HL-60 (cell line): ENCODE measurements at regions not wholly inside any gene's neighbourhood (a gene's known extent, or its start where the extent isn't known, plus 50 kb on each side); places are given as distances from the start of the nearest gene placed in this dataset.

Experiments
- DNase-seq, 2 experiments: peaks; one replicate each; pipeline ENCODE4 v3.0.0-alpha.2; 2010 to 2020; ENCODE audit warnings: low read depth in 1 of 2, low spot score in 1 of 2
- H3K27ac ChIP-seq: fragments of 250-450 bp; sonication (Bioruptor Pico); replicated peaks from 2 replicates; pipeline ENCODE4 v1.5.1; 2020; ENCODE audit warnings: mild to moderate bottlenecking, moderate library complexity
- H3K27me3 ChIP-seq: fragments of 250-450 bp; sonication (Bioruptor Pico); 2 replicates; pipeline ENCODE4 v1.5.1; 2021; ENCODE audit warnings: mild to moderate bottlenecking, moderate library complexity; ENCODE audit not compliant: insufficient read depth, poor library complexity, severe bottlenecking
- H3K4me3 ChIP-seq: replicated peaks from 2 replicates; pipeline ENCODE4 v1.5.1; 2011; ENCODE audit warnings: mild to moderate bottlenecking, control low read depth, low read length; ENCODE audit not compliant: insufficient read depth
- GABPA ChIP-seq: IDR thresholded peaks from 2 replicates; pipeline ENCODE4 v1.6.1; 2012; ENCODE audit warnings: low read depth
- POLR2AphosphoS5 ChIP-seq: IDR thresholded peaks from 2 replicates; pipeline ENCODE4 v1.6.1; 2012; ENCODE audit warnings: low read depth
- REST ChIP-seq: IDR thresholded peaks from 2 replicates; pipeline ENCODE4 v1.6.1; 2012; ENCODE audit warnings: low read depth; ENCODE audit not compliant: insufficient replicate concordance
- SPI1 ChIP-seq: IDR thresholded peaks from 2 replicates; pipeline ENCODE4 v1.6.1; 2012; ENCODE audit warnings: low read depth, mild to moderate bottlenecking, borderline replicate concordance
- TF ChIP-seq, protein P1 (sequence below): IDR thresholded peaks from one replicate; pipeline ENCODE4 v1.5.1; 2011; ENCODE audit warnings: low read length, control low read depth, inconsistent platforms; ENCODE audit not compliant: insufficient read depth

DNA sequence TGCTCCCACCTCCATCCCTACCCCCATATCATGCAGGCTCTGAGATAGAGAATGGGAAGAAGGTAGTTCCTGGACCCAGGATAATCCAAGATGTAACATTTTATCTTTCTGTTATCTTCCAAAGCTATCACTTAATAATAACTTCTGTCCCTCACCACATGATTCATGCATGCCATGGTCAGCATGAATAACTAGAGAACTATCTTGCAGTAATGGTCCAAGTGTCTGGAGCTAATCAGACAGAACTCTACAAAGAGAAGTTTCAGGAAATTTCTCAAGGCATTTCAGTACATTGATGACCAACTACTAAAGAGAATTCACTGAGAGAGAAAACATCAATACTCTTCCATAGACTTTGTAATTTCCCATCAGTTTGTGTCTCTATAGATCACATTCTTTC lies 1469.7 kb upstream of the PIK3C3 start:
- no peak for DNase-seq
- no peak overlapping the region for H3K4me3 ChIP-seq
- no peaks in the 10 kb centered on the region for H3K27me3 ChIP-seq
- H3K27ac ChIP-seq = no peak overlapping the region
- TF ChIP-seq GABPA (no peak), POLR2AphosphoS5 (no peak), REST (no peak), SPI1 (no peak)
- TF ChIP-seq, protein P1, sequence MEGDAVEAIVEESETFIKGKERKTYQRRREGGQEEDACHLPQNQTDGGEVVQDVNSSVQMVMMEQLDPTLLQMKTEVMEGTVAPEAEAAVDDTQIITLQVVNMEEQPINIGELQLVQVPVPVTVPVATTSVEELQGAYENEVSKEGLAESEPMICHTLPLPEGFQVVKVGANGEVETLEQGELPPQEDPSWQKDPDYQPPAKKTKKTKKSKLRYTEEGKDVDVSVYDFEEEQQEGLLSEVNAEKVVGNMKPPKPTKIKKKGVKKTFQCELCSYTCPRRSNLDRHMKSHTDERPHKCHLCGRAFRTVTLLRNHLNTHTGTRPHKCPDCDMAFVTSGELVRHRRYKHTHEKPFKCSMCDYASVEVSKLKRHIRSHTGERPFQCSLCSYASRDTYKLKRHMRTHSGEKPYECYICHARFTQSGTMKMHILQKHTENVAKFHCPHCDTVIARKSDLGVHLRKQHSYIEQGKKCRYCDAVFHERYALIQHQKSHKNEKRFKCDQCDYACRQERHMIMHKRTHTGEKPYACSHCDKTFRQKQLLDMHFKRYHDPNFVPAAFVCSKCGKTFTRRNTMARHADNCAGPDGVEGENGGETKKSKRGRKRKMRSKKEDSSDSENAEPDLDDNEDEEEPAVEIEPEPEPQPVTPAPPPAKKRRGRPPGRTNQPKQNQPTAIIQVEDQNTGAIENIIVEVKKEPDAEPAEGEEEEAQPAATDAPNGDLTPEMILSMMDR = no peak

DNA sequence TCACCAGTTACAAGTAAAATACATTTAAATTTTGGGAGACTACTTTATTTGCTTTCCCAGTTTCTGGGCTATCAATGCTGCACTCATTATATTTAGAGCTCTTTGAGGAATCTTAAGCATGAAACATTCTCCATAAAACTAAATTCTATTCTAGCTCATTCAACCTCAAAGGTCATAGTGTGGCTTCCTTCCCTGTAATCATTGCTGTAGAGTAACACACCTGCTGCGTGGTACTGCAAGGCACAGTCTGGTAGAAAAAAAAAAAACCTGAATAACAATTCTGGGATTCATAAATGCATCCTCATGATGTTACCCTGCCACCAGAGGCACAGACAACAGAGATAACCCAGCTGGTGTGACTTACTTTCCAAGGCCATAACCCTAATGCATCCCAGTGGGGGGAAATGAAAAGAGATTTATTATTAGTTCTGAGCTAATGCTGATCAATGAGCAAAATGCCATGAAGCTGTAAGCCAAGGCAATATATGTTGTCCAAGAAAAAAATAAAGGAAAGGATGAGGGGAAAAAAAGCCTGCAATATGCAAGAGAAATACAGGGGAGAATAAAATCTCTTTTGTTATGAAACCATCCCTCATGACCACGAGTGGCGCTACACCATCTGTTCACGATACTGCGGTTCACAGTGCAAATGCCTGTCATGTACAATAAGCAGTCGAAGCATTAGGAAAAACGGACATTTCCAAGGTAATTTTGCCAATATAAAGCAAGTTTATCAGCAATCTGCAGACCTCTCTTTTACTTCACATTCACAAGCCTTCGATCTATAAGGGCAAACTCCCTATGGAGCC lies 1481.6 kb upstream of the PIK3C3 start:
- Histone ChIP-seq H3K4me3 (no peak overlapping the region), H3K27me3 (no peaks in the 10 kb centered on the region), H3K27ac (no peak overlapping the region)
- DNase-seq = no peak
- TF ChIP-seq GABPA (no peak), REST (no peak)

DNA sequence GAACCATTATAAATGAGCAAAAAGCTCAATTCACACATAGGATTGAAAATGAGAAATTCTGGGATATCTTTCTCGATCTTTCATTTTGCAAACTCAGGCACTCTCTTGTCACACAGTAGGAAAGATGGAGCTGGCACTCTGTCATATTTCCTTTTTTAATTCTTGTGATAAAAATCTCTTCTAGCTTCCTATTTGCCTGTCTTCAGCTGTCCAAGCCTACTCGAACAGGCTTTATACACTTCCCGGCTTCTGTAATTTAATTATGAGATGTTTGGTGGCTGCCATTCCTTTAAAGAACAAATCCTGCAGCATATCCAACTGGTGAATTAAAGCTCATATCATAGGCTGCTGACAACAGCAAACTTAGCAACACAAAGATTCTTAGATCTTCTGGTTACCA lies 1484.3 kb upstream of the PIK3C3 start:
- Histone ChIP-seq H3K4me3 (no peak overlapping the region), H3K27ac (no peak overlapping the region), H3K27me3 (no peaks in the 10 kb centered on the region)
- DNase-seq = no peak
- TF ChIP-seq, protein P1 = no peak
- TF ChIP-seq GABPA (no peak), POLR2AphosphoS5 (no peak), SPI1 (no peak), REST (no peak)
